GM18507 (cell line): ENCODE measurements at regions not wholly inside any gene's neighbourhood (a gene's known extent, or its start where the extent isn't known, plus 50 kb on each side); places are given as distances from the start of the nearest gene placed in this dataset.

Source experiments
- DNase-seq: peaks from one replicate; pipeline ENCODE4 v3.0.0; 2011; ENCODE audit warnings: low read depth; ENCODE audit not compliant: insufficient read length; ENCODE audit errors: extremely low spot score
- FAIRE-seq: peaks from 2 replicates; lab custom pipeline; 2011; peaks lifted over from hg19 to GRCh38; lab: Jason Lieb, UNC

DNA sequence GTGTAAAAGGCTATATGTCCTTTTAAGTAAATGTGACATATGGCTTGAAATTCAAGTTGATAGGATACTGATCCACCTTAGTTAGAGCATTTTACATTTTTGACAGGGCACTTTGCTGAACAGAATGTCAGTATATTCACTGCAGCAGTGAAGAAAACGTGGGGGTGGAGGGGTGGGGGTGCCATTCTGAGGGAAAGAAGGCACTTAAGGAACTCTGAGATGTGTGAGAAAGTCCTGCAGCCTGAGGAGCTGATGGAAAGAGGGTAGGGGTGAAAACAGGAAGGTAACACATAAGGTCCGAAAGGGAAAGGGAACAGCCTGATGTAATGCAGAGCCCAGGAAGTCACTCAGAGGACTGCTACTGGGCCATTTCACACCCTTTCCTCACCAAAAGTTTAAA is 265.5 kb upstream of the GRIP1 start:
- DNase-seq, result no peak
- no peak for FAIRE-seq

DNA sequence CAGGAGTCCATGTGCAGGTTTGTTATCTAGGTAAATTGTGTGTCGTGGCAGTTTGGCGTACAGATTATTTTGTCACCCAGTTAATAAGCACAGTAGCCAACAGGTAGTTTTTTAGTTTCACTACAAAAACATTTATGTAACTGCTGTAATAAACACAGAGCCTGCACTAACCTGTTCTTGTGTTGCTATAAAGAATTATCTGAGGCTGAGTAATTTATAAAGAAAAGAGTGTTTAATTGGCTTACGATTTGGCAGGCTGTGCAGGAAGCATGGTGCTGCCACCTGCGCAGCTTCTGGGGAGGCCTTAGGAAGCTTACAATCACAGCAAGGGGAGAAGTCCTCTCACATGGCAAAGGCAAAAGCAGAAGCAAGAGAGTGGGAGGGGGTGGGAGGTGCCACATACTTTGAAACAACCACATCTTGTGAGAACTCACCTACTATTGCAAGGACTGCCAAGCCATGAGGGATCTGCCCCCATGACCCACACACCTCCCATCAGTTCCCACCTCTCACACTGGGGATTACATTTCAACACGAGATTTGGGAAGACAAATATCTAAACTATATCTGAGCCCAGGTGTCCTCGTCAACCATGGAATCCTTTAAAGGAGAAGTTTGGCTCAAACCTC is 266.4 kb upstream of the GRIP1 start:
- DNase-seq (no peak), FAIRE-seq (no peak)

DNA sequence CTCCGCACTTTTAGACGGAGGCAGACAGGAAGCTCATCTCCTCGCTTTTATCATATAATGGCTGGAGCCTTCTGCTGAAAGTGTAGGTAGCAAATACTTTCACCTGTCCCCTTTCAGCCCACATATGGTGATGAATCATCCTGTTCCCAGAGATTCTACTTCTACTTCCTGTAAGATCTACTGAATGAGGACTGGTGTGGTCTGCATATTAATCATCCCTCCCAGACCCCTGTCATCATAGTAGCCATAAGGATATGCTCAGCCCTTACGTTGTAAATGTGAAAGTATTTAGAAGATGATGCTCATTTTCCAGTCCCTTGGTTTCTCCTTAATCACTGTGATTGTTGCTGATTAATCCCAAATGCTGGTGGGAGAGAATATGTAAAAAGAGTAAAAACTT is 268.2 kb upstream of the GRIP1 start:
- FAIRE-seq (no peak), DNase-seq (no peak)

DNA sequence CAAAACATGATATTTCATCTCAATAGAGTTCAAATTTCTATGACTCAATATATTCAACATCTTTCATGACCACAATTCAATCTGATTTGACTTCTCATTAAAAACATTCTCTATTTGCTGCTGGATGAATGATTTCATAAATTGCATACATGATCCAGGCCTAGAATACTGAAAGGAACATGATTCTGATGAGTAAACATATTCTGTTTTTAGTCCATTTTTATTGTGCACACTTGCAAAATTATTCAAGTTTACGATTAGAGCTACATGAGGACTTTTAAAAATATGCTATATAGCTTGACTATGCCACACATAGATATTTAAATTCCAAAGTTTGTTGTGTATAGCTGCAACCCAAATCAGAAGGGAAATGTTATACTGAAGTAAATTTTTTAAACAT is 273.8 kb upstream of the GRIP1 start:
- FAIRE-seq, result no peak
- no peak for DNase-seq

DNA sequence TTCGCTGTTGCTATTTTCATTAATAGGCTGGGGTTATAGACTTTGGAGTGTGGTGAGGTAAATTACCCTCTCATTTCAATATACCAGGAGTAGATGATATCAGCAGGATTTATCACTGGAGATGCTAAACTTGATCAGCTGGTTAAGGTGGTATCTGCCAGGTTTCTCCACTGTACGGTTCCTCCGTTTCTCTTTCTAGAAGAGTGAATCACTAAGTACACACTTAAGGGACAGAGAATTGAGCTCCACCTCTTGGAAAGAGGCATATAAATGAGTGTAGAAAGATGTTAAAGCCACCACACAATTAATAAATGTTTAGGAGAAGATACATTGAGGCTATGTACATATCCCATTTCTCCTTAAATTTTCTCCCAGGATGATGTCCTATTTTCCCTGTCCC is 277.4 kb upstream of the GRIP1 start:
- DNase-seq, result no peak

DNA sequence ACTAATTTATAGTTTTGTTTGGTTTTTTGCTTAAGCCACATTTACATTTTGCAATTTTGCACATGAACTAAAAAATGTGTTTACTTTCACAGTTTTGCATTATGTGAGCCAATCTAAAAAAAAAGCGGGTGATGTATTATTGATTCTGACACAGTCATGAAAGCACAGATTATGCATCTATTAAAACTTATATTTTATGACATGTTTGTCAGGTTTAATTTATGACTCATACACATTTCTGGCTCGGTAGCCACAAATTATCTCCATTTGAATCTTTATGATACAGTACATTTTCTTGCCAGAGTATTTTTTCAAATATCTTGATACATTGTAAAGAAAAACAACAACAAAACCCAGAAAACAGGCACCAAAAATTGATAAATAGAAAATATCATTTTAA is 280.4 kb upstream of the GRIP1 start:
- DNase-seq (no peak), FAIRE-seq (no peak)

More for the DNA sequence above, 277.4 kb upstream of the GRIP1 start:
- FAIRE-seq, result no peak

DNA sequence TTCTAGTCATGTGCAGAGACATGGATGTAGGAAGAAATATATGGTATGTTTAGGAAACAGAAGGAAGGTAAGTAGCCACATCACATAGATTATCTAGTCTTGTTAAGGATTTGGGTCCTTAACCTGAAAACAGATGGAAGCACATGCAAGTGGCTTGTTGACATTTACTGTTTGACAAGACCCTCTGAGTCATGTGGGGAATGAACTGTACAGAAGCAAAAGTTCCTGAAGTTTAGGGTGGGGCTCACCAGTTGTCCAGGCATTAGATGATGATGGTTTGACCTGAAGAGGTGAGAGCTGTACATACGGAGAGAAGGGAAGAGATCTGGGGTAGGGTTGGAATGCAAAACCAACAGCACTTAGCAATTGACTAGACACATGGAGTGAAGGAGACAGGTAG is 281.1 kb upstream of the GRIP1 start:
- FAIRE-seq (no peak), DNase-seq (no peak)

DNA sequence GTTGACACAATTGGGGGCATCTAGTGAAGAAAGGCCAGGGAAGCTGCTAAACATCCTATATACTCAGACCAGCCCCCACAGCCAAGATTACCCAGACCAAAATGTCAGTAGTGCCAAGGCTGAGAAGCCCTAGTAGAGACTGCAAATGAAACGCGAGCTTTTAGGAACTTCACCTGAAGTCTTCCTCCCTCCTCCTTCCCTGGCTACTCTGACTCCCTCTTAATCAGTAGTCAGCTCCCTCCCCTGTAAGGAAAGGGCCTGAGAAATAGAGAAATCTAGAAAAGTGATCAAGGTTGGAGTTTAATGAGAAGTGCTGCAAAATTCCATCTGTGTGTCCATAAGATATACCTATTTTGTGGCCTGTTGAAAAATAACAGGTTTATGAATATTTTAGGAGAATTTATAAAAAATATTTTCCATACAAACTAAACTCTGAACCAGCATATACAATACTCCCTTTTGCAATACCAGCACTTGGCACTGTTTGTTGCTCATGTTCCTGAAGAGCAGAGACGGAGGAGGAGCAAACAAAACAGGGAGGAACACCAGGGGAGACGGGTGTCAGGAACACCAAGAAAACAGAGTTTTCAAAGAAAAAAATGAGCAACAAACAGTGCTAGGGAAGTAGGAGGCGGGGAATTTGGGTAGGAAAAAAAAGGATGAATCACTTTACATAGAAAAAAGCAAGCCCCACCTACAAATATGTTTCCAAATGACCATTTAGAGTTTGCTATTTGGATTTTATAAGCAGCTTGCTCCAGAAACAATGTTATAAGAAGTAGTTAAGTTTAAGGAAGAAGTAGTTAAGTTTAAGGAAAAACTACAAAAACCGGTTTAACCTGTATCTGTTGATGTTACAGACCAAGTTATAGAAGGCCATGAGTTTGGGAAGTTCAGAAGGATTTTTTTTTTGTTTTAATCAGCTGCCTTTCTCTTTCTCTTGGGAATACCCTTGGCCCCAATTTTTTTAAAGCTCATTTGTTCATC is 282.1 kb upstream of the GRIP1 start:
- no peak for DNase-seq
- no peak for FAIRE-seq

DNA sequence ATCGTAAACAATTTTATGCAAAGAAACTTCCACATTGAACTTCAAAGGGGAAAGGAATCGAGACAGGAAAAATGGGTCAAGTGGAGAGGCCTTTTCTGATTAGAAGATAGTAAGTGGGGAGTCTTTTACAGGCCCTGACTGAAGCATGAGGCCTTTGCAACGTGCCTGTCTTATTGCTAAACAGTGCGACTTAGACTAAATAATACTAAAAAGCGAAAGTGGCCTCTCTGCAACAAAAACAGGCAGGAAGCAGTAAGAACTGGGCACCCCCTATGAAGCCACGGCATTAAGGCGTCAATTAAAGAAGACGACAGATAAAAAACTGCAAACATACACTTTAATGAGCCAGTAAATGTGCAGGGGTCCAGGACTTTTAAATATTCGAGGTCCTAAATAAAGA is 283.4 kb upstream of the GRIP1 start:
- DNase-seq (no peak), FAIRE-seq (no peak)

DNA sequence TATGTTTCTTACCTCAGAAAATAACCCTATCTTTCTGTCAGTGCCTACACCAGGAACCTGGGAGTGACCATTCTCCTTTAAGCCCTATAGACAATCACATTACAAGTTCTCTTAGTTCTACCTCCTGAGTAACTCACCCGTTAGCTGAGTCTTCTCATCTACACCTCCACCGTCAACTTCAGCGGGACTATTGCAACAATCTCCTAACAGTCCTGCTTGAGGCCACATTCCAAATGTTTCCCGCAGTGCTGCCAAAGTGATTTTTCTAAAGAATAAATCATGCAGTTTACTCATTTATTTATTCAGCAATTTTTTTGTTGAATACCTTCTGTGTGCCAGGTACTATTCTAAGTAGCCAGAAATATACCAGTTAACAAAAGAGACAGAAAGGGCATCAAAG is 285.0 kb upstream of the GRIP1 start:
- DNase-seq, result no peak
- FAIRE-seq, result no peak

DNA sequence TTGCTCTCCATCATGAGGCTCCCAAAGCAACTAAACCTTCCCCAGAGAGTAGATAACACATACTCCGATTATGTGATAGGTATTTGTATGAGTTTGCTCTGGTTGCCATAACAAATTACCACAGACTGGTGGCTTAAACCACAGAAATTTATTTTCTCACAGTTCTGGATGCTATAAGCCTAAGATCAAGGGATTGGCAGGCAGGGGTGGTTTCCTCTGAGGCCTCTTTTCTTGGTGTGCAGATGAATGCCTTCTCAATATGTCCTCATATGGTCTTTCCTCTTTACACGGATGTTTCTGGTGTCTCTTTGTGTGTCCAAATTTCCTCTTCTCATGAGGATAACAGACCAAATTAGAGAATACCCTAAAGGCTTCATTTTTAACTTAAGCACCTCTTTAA is 285.8 kb upstream of the GRIP1 start:
- DNase-seq, result no peak
- FAIRE-seq, result no peak

DNA sequence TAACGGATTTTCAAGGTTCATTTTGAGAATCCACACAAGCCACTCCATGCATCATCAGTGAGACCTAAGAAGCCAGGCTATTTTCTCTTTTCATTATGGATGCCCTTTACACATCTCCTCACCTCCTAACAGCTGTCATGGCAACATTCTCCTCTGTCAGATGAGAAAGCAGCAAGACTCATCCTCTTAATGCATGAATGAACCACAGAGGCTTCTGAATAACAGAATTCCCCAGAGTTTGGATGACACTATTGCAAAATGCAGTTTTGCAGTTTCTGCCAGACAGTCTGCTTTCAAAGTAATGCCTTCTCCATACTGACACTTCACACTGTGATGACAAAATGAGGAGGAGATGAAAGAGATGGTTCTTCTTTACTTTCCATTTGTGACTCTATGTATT is 286.7 kb upstream of the GRIP1 start:
- FAIRE-seq (no peak), DNase-seq (no peak)

DNA sequence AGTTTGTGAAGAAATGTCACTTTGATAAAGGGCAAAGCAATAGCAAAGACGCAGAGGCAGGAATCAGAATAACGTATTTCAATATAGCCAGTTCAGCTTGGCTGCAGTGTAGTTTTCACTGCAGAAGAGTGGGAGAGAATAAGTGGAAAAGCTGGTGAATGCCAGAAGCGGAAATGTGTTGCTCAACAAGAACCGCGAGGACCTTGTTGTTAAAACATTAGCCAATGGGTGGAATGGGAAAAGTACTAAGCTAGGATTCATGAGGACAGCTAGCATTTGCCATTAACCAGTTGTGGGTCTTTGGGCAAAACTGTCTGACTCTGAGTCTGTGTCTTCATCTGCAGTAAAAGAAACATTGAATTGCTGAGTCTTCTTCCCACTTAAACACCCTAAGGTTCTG is 292.9 kb upstream of the GRIP1 start:
- DNase-seq (no peak), FAIRE-seq (no peak)

DNA sequence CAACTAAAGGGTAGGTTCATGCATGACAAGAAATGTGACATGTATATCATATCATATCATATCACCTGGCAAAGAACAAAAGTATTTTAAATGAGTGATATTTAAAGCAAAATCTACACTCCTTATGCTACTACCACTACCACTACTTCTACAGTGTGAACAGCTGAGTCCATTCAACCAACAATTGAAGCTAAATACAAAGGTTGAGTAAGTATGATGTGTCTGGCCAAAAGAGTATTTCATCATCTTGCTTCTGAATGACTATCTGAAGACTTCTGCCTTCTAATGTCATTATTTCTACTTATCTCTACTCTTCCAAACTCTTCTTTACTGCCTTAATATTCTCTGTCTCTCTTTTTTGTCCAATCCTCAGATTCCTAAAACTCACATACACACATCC is 292.6 kb upstream of the CAND1 start:
- DNase-seq, result no peak
- no peak for FAIRE-seq

DNA sequence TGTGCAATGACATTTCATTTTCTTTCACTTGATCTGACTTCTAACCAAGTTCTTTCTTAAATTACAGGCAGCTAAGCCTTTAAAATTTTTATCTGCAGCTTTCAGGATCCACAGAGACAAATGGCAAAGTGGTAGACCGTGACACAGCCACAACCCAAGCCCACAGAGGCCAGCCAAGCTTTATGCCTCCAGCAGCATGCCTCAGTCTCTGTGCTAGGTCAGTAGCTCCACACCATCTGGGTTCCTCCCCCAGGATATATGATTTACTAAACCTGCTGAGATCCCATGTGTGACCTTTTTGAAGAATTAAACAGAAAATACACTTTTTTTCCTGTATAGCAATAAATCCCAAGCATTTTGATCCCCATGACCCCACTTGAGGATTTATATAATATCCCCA is 290.4 kb upstream of the CAND1 start:
- FAIRE-seq (no peak), DNase-seq (no peak)

DNA sequence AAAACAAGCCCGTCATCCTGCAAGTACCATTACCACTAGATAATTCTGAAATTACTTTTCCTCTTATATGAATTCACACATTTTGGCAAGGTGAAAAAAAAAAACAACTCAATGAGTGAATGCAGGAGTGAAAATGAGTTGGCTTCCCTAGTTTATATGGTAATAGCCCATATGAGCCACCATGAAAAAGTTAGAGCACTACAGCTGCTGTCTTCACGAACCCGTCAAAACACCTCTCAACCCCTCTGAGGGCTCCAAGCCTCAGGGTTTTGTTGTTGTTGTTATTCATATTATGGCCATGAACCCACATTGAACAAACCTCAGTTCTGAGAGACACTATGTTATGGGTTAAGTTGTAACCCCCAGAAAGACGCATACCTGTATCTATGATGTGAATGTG is 289.9 kb upstream of the CAND1 start:
- DNase-seq (no peak), FAIRE-seq (no peak)

DNA sequence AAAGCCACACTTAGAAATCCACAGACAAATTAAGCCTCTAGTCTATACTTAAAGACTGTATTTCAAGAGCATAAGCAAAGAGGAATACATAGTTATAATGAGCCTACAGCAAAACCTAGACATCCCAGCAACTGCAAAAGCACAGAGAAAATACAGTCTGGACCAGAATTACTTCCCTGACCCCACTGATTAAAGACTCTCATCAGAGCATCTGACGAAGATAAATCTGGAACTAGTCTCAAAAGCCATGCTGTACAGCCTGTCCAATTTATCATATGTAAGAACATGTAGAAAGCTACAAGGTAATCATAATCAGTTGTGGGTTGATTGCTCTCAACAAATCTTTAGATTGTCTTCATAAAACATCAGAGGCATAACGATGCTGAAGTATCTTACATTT is 285.1 kb upstream of the CAND1 start:
- no peak for FAIRE-seq
- DNase-seq, result no peak

DNA sequence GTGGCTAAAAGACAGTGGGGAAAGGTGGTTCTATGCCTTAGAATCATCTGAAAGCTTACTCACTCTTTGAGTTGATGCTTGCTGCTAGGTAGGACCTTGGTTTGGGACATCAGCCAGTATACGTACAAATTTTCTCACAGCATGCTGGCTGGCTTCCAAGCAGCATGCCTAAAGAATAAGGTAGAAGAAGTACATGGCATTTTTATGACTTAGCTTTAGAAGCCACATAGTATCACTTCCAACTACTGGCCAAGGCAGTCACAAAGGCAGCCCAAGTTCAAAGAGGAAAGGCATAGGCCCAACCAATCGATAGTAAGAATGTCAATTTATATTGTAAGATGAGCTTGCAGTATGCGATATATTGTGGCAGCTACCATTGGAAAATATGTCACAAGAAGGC is 284.2 kb upstream of the CAND1 start:
- FAIRE-seq, result no peak
- DNase-seq, result no peak

DNA sequence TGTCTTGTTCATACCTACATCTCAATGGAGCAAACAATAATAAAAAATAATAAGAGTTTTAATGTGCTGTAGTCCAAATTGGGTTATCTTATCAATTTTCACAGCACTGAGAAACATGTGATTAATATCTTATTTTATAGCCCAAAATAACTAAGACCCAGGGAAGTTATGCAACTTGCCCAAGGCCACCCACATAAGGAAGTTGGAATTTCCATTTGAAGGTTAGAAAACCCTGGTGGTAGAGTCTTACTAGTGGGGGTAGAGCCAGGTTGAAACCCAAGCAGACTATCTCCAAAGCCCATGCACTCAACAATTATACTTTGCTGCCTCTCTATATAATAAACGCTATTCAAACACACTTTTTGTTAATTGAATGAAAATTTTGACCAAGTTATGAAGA is 270.0 kb upstream of the CAND1 start:
- DNase-seq (no peak), FAIRE-seq (no peak)

DNA sequence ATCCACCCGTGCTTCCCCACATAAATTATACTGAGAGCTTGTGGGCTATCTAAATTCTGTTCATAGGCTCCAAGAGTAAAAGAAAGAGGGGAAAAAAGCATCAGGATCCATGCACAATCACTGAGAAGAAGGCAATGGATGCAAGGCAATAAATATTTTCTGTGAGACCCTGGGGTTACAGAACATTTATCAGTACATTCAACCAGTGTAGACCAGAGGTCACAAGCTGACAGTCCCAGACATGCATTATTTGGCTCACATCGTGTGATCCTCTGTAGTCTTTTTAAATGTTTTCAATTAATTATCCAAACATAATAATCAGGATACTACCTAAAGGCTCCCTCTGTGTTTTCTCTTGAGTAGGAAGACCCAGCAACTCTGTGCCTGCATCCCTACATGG is 267.9 kb upstream of the CAND1 start:
- FAIRE-seq (no peak), DNase-seq (no peak)

DNA sequence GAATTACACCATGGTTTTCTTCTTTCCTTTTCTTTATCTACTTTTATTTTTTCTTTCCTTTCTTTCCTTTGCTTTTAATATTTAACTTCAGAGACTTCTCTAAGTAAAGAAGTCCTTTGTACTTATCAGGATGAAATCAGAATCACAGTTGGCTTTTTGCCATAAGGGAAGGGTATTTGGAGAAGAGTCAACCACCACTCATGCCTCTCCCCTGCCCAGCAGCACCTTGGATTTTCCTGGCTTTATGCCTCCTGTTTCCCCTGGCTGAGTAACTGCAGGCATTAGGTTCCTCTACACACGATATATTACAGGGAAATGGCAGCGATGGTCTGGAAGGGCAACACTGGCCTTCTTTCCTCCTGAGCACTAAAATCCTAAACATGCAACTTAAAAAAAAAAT is 266.4 kb upstream of the CAND1 start:
- FAIRE-seq (no peak), DNase-seq (no peak)
